Hematopoietic multipotent progenitor cell treated with erythropoietin and hydrocortisone succinate and interleukin-3 and kit ligand, for 17 days (in vitro differentiated cells): ENCODE measurements at regions not wholly inside any gene's neighbourhood (a gene's known extent, or its start where the extent isn't known, plus 50 kb on each side); places are given as distances from the start of the nearest gene placed in this dataset.
"Not testable (repeated sequence)": the region's sequence is repeated elsewhere in the genome, so short reads cannot be mapped to it uniquely, and the experiment has no call there.

ENCODE experiments used
- DNase-seq: peaks from one replicate; pipeline ENCODE4 v3.0.0-alpha.2; 2015; ENCODE audit warnings: low spot score

GRCh38 chr5:171714851-171715250 is 70.8 kb upstream of the SMIM23 start:
- no peak for DNase-seq

- DNase-seq: no peak
Measured at GRCh38 chr5:171715551-171715950, 70.1 kb upstream of the SMIM23 start.

DNA sequence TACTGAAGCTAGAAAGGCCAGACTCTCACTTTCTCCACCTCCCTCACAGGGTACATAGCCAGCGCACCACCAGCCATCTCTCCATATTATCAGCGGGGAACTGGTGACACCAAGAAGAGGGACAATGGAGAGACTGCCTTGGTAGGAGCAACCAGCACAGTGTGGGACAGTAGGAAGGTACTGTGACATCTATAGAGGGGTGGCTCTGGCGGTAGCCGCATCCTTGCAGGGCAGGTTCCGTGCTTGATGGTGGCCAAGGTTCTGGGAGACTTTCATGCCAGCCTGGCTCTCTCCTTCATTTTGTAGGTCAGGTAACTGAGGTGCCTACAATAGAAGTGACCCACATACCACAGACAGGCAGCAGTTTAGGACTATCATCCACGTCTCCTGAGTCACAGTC is 65.5 kb upstream of the SMIM23 start:
- no peak for DNase-seq

DNA sequence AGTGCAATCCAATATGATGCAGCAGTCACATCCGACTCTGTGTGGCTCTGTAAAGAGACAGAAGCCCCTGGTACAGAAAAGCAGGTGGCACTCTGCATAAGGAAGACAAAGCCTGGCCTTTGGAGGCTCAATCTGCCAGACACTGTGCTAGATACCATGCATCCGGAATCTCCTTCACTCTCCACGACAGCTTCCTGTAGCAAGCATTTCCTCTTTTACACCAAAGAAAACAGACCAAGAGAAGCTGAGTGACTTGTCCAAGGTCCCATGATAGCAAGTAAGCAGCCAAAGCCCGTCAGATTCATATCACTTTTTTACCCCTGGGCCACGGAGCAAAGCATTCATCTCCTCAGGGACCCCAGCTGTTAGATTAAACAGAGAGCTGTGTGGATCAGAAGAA is 64.2 kb upstream of the SMIM23 start:
- DNase-seq: no peak

DNA sequence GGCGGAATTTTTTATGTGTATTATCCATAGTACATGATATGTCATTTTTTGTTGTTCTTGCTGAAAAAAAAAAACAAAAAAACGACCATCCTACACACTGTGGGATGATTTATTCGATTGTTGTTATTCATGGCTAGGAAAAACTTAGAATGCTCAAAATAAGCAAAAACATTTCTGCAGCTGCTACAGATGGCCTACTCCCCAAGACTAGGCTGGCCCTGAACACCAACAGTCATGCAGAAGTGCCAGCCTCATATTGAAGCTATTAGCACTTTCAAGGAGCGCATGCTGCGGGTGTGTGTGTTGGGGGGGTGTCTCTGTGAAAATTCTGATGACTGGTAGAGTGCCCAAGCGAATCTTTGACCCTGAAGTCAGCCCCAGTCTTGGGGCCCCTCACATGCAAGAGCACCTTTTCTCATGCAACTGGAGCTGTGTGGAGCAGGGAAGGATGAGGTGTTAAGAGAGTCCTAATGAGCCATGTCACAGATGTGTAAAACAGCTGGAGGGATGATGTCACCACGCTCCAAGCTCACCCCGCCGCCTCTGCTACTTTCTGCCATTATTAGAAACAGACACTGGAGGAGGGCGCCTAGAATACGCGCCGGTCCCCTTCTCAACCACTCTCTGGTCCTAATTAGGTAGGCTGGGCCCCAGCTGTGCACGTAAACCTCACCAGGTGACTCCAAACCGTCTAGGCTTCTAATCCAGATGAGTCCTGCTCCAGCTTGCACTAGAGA is 61.0 kb upstream of the SMIM23 start:
- no peak for DNase-seq

- DNase-seq: no peak
Measured at GRCh38 chr5:171725205-171725601, 60.4 kb upstream of the SMIM23 start.

- DNase-seq: not testable (repeated sequence)
Measured at GRCh38 chr5:171726819-171727218, 58.8 kb upstream of the SMIM23 start.

- DNase-seq: no peak
Measured at GRCh38 chr5:171728686-171729085, 56.9 kb upstream of the SMIM23 start.
